ENCODE measurements at regions not wholly inside any gene's neighbourhood (a gene's known extent, or its start where the extent isn't known, plus 50 kb on each side); places are given as distances from the start of the nearest gene placed in this dataset.
"Not testable (repeated sequence)": the region's sequence is repeated elsewhere in the genome, so short reads cannot be mapped to it uniquely, and the experiment has no call there.

DNA sequence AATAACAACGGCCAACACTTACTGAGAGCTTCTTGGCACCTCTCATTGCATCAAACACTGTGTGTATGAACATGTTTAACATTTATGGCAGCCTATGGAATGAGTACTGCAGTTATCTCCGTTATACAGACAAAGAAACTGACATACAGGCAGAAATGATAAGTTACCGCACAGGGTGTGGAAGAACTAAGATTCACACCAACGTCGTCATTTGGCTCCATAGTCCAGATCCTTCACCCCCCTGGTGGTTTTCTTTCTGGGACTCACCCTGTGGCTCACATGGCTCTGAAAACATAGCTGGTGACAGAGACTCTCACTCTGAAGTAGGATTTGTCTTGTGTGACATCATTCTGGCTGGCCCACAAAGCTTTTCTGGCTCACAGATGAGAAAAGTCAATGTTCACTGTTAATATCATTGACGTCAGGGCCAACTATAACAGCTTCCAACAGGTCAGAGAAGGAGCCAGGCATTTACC, 230.1 kb downstream of the DLEU7 start:
- no peak for DNase-seq
- in situ Hi-C loops (cut with MboI; ENCODE audit: low pct_unique_long_range_greater_than_20kb, low sequenced_read_pairs): no loop called here

DNA sequence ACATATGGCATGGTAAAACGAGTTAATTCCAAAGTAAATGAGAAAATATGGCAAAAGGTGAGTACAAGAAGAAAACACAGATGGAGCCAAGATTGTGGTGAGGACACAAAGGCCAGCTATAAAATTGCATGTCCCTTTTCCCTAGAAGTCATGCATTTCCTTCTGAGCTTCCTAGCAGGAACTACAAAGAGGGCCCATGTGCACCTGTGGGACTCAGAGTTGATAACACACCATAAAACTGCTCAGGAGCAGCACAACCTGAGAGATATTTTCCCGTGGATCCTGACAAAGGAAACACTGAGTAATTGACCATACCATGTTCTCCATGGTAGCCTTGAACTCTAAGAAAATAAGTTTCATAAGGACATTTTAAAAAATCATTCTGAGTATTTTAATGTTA, 228.3 kb downstream of the DLEU7 start:
- DNase-seq: no peak
- in situ Hi-C loops (cut with MboI; ENCODE audit: low pct_unique_long_range_greater_than_20kb, low sequenced_read_pairs): no loop called here

GRCh38 chr13:50616101-50616500, 227.4 kb downstream of the DLEU7 start:
- in situ Hi-C loops (cut with MboI; ENCODE audit: low pct_unique_long_range_greater_than_20kb, low sequenced_read_pairs): no loop called here
- DNase-seq: no peak

DNA sequence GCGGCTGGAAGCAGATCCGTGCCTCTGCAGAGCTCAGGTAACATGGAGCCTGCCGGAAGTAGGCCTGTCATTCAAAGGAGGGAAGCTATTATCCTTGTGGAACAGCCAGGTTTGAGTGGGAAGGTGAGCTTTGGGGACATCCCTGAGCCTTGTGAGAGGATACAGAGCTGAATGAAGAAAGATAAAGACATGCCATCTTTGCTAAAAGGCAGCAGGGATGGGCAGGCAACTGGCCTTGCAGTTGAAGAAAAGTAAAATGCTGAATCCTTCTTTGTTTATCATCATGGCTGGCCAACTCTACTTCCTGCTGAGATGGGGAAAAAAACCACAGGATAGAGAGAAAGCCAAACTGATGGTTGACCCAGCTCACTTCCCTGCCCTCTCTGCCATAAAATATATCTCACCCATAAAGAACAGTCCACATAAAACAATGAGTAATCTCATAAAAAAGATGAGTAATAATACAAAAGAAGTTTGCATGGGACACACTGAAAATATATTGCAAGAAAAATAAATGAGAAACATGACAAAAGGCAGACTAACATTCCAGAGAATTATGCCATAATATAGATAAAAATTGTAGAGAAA, 226.3 kb downstream of the DLEU7 start:
- peak; percentile 33 for DNase-seq
- in situ Hi-C loops (cut with MboI; ENCODE audit: low pct_unique_long_range_greater_than_20kb, low sequenced_read_pairs): no loop called here

- no peak for DNase-seq
- in situ Hi-C loops (cut with MboI; ENCODE audit: low pct_unique_long_range_greater_than_20kb, low sequenced_read_pairs): no loop called here
Measured at GRCh38 chr13:50618206-50618605, 225.3 kb downstream of the DLEU7 start.

- peak; percentile 27 for DNase-seq
- in situ Hi-C loops (cut with MboI; ENCODE audit: low pct_unique_long_range_greater_than_20kb, low sequenced_read_pairs): no loop called here
Measured at GRCh38 chr13:50626101-50626547, 217.4 kb downstream of the DLEU7 start.

- no peak for DNase-seq
- in situ Hi-C loops (cut with MboI; ENCODE audit: low pct_unique_long_range_greater_than_20kb, low sequenced_read_pairs): no loop called here
Measured at GRCh38 chr13:50627111-50627510, 216.4 kb downstream of the DLEU7 start.

GRCh38 chr13:50628512-50628911, 215.0 kb downstream of the DLEU7 start:
- DNase-seq; in situ Hi-C loops (cut with MboI; ENCODE audit: low pct_unique_long_range_greater_than_20kb, low sequenced_read_pairs): not testable (repeated sequence)

DNA sequence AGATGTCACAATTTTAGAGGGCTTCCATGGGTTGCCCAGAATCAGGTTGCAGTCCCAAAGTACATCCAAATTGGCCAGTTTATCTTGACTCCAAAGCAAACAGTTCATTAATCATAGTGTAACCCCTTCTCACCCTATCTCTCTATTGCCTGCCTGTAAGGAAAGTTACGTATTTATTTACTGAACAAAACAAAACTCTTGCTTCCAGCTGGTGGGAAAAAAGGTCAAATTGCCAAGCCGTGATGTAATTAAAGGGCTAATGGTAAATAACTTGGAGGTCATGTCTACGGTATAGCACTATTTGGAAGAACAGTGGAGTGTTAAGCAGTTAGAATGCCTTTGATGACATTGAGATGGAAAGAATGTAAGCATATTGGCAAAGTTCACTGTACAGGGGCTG, 214.0 kb downstream of the DLEU7 start:
- DNase-seq: no peak
- in situ Hi-C loops (cut with MboI; ENCODE audit: low pct_unique_long_range_greater_than_20kb, low sequenced_read_pairs): no loop called here

- no peak for DNase-seq
Measured at GRCh38 chr13:50629966-50630365, 213.5 kb downstream of the DLEU7 start.

DNA sequence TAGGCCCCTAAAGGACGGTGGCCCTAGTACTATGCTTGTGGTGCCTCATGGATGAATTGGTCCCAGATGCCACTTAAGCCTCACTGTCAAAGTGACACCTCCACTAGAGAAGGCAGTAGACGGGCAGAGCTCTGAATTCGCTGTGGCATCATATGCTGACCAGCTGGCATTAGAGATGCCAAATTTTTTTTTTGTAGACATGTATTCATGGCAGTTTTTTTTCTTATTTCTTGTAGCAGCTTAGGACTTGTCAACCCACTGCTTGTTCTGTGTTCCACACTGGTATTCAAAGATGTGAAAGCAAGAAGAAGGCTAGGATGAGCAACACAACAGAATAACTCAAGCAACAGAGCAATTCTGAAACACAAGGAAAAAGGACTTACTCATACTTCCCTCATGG, 212.5 kb downstream of the DLEU7 start:
- no peak for DNase-seq
- in situ Hi-C loops (cut with MboI; ENCODE audit: low pct_unique_long_range_greater_than_20kb, low sequenced_read_pairs): no loop called here

More at GRCh38 chr13:50629966-50630365, 213.5 kb downstream of the DLEU7 start:
- in situ Hi-C loops (cut with MboI; ENCODE audit: low pct_unique_long_range_greater_than_20kb, low sequenced_read_pairs): no loop called here

GRCh38 chr13:50634339-50634738, 209.2 kb downstream of the DLEU7 start:
- in situ Hi-C loops (cut with MboI; ENCODE audit: low pct_unique_long_range_greater_than_20kb, low sequenced_read_pairs): no loop called here

DNA sequence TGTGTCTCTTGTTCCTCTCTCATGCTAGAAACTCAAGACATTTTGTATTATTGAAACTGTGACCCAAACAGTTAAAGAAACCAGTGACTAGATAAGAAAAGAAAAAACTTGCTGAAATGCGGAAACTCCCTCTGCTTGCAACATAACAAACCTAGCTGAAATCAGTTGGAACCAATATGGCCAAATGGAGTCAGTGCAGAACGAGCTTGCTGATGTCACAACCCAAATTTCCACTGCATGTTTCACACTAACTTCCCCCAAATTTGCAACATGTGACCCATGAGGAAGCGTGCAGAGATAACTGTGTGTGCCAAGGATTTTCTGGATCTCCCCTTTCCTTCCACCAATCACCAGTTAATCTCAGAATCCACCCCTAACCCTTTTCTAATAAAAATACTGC, 208.0 kb downstream of the DLEU7 start:
- DNase-seq: peak; percentile 14
- in situ Hi-C loops (cut with MboI; ENCODE audit: low pct_unique_long_range_greater_than_20kb, low sequenced_read_pairs): no loop called here

More at GRCh38 chr13:50634339-50634738, 209.2 kb downstream of the DLEU7 start:
- no peak for DNase-seq

GRCh38 chr13:50636007-50636704, 207.3 kb downstream of the DLEU7 start:
- in situ Hi-C loops (cut with MboI; ENCODE audit: low pct_unique_long_range_greater_than_20kb, low sequenced_read_pairs): no loop called here
- peak; percentile 4 for DNase-seq

DNA sequence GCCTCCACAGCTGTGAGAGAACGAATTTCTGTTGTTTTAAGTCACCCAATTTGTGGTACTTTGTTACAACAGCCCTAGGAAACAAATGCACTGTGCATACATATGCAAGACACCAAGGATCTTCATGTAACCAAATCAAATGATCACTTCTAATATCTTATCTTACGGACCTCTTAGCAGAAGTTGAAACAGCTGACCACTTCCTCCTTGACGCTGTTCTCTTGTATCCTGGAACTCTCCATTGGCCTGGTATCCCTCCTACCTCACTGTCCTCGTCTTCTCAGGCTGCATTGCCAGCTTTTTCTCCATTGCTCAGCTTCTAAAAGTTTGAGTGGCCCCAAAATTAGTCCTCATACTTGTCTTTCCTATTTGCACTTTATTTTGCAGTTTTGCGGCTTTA, 200.4 kb downstream of the DLEU7 start:
- no peak for DNase-seq
- in situ Hi-C loops (cut with MboI; ENCODE audit: low pct_unique_long_range_greater_than_20kb, low sequenced_read_pairs): no loop called here

GRCh38 chr13:50644081-50644871, 199.2 kb downstream of the DLEU7 start:
- DNase-seq: no peak

DNA sequence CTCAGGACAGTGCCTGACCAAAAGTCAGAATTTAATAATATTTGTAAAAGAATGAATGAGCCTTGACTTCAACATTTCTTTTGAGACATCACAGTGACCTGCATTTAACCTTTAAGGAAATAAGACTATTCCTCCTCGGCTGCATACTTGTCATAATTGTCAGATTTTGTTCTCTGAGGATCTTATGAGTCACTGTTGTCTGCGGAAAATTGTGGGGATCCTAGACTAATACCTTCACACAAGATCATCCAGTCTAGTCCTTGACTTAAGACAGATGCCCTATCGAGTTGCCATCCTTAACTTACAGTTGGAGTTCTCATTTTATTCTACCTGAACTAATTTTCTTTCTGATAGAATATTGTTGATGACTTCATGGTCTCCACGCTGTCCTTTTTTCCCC, 198.4 kb downstream of the DLEU7 start:
- in situ Hi-C loops (cut with MboI; ENCODE audit: low pct_unique_long_range_greater_than_20kb, low sequenced_read_pairs): no loop called here
- DNase-seq: no peak

More at GRCh38 chr13:50644081-50644871, 199.2 kb downstream of the DLEU7 start:
- in situ Hi-C loops (cut with MboI; ENCODE audit: low pct_unique_long_range_greater_than_20kb, low sequenced_read_pairs): no loop called here

DNA sequence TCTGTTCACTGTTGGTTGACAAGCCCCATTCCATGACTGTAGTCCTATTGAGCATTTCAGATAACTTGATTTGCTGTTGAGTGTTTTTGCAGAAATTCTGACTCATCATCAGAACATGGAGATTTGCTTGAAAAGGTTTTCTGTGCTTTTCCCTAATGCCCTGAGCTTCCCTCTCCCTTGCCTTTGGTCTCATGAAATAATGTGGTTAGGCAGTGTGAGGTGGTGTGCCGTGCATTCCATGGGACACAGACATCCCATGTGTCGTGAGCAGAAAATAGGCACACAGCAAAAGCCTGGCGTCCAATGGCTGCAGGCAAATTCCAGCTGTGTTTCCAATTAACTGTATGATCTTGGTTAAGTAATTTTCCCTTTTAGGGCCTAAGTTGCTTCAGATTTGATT, 197.4 kb downstream of the DLEU7 start:
- no peak for DNase-seq
- in situ Hi-C loops (cut with MboI; ENCODE audit: low pct_unique_long_range_greater_than_20kb, low sequenced_read_pairs): no loop called here

GRCh38 chr13:50649211-50649610, 194.3 kb downstream of the DLEU7 start:
- no peak for DNase-seq
- in situ Hi-C loops (cut with MboI; ENCODE audit: low pct_unique_long_range_greater_than_20kb, low sequenced_read_pairs): no loop called here

Measured in KBM-7 (cell line).